H1 (cell line): ENCODE measurements at regions not wholly inside any gene's neighbourhood (a gene's known extent, or its start where the extent isn't known, plus 50 kb on each side); places are given as distances from the start of the nearest gene placed in this dataset.

Experiments used
- CTCF ChIA-PET: fragments of 300-600 bp; sonication (Branson Sonifier 250); formaldehyde crosslinking; loops from one replicate; lab custom pipeline; 2021; ENCODE audit not compliant: partially characterized antibody; lab: Charles Lee
- POLR2A ChIA-PET: fragments of 300-600 bp; sonication (Branson Sonifier 250); formaldehyde crosslinking; loops from one replicate; lab custom pipeline; 2021; ENCODE audit warnings: inconsistent platforms; ENCODE audit not compliant: partially characterized antibody; lab: Charles Lee
- DNase-seq, 2 experiments: peaks; one replicate each; pipeline versions ENCODE4 v3.0.0 to v3.0.0-alpha.2; 2010 to 2022; ENCODE audit warnings: low spot score in 2 of 2, low read depth in 1 of 2, mixed read lengths in 1 of 2
- FAIRE-seq: peaks from 2 replicates; lab custom pipeline; 2011; peaks lifted over from hg19 to GRCh38; lab: Jason Lieb, UNC
- H2AFZ ChIP-seq: 2 replicates; pipeline ENCODE4 v1.8.1; 2012; ENCODE audit warnings: low read length, inconsistent platforms
- H2AK5ac ChIP-seq: 2 replicates; pipeline ENCODE4 v1.6.1; 2013; ENCODE audit warnings: low read depth, low read length
- H2BK120ac ChIP-seq: replicated peaks from 2 replicates; pipeline ENCODE3; 2013; ENCODE audit warnings: low read depth, low read length, inconsistent platforms
- H2BK12ac ChIP-seq: 2 replicates; pipeline ENCODE4 v1.6.1; 2013; ENCODE audit warnings: low read depth, low read length
- H2BK15ac ChIP-seq: 2 replicates; pipeline ENCODE4 v1.6.1; 2013; ENCODE audit warnings: low read length
- H2BK20ac ChIP-seq: 2 replicates; pipeline ENCODE4 v1.6.1; 2013; ENCODE audit warnings: low read length
- H2BK5ac ChIP-seq: 2 replicates; pipeline ENCODE4 v1.6.1; 2013; ENCODE audit warnings: low read depth, low read length
- H3K14ac ChIP-seq: 2 replicates; pipeline ENCODE4 v1.6.1; 2013; ENCODE audit warnings: inconsistent platforms; ENCODE audit not compliant: insufficient read length
- H3K18ac ChIP-seq: 2 replicates; pipeline ENCODE4 v1.6.1; 2013; ENCODE audit warnings: low read length; ENCODE audit errors: extremely low read depth
- H3K23ac ChIP-seq: 2 replicates; pipeline ENCODE4 v1.6.1; 2013; ENCODE audit warnings: inconsistent platforms; ENCODE audit not compliant: insufficient read length
- H3K23me2 ChIP-seq: 2 replicates; pipeline ENCODE4 v1.6.1; 2013; ENCODE audit warnings: low read depth, low read length
- H3K27ac ChIP-seq: 2 replicates; pipeline ENCODE4 v1.6.1; 2011; ENCODE audit warnings: low read depth, low read length, inconsistent platforms
- H3K27me3 ChIP-seq, 4 experiments: replicated peaks in 1 of 4; 1 replicate in 1 of 4; 2 replicates in 3 of 4; pipeline versions ENCODE4 v1.6.1 to v1.8.1; 2011 to 2013; ENCODE audit warnings: low read length in 3 of 4, mild to moderate bottlenecking in 3 of 4, inconsistent platforms in 2 of 4, mixed read lengths in 2 of 4, moderate library complexity in 1 of 4; ENCODE audit not compliant: control insufficient read depth in 3 of 4, insufficient read depth in 3 of 4; ENCODE audit errors: extremely low read depth in 1 of 4
- H3K36me3 ChIP-seq, 4 experiments: 2 replicates each; pipeline versions ENCODE4 v1.6.1 to v1.8.1; 2011 to 2013; ENCODE audit warnings: mild to moderate bottlenecking in 4 of 4, low read length in 3 of 4, moderate library complexity in 2 of 4, control low read depth in 1 of 4, inconsistent platforms in 1 of 4; ENCODE audit not compliant: insufficient read depth in 4 of 4, control insufficient read depth in 2 of 4
- H3K4ac ChIP-seq: replicated peaks from 2 replicates; pipeline ENCODE3; 2013; ENCODE audit warnings: low read length, low read depth, mixed read lengths, inconsistent platforms; ENCODE audit not compliant: insufficient read length
- H3K4me1 ChIP-seq, 4 experiments: replicated peaks in 1 of 4; 1 replicate in 1 of 4; 2 replicates in 3 of 4; pipeline versions ENCODE4 v1.6.1 to v1.8.1; 2011 to 2013; ENCODE audit warnings: low read length in 3 of 4, inconsistent platforms in 2 of 4, mixed read lengths in 1 of 4; ENCODE audit not compliant: insufficient read depth in 4 of 4, control insufficient read depth in 3 of 4
- H3K4me2 ChIP-seq, 2 experiments: 2 replicates each; pipeline versions ENCODE4 v1.6.1 to v1.8.1; 2011 to 2013; ENCODE audit warnings: low read depth in 2 of 2, low read length in 2 of 2, control low read depth in 1 of 2, inconsistent platforms in 1 of 2, mild to moderate bottlenecking in 1 of 2; ENCODE audit not compliant: insufficient read depth in 1 of 2
- H3K4me3 ChIP-seq, 4 experiments: fragments of 200-600, 300-600 bp in 1 of 4; sonication (generic), shearing (Covaris generic), sonication (Bioruptor Twin) in 1 of 4; 2 replicates each; pipeline versions ENCODE4 v1.5.1 to v1.8.1; 2011 to 2016; ENCODE audit warnings: low read length in 4 of 4, low read depth in 3 of 4, control low read depth in 2 of 4, inconsistent platforms in 2 of 4, mild to moderate bottlenecking in 2 of 4, mixed read lengths in 1 of 4, moderate library complexity in 1 of 4; ENCODE audit not compliant: insufficient read depth in 2 of 4; ENCODE audit errors: extremely low read depth in 1 of 4
- H3K56ac ChIP-seq: replicated peaks from 2 replicates; pipeline ENCODE3; 2013; ENCODE audit warnings: low read depth, mild to moderate bottlenecking, mixed read lengths, low read length, inconsistent platforms; ENCODE audit not compliant: insufficient read length
- H3K79me1 ChIP-seq: 2 replicates; pipeline ENCODE4 v1.6.1; 2013; ENCODE audit warnings: low read depth, low read length, control low read depth
- H3K79me2 ChIP-seq, 2 experiments: 2 replicates each; pipeline versions ENCODE4 v1.6.1 to v1.8.1; 2012 to 2013; ENCODE audit warnings: low read length in 2 of 2, mild to moderate bottlenecking in 2 of 2, inconsistent platforms in 1 of 2; ENCODE audit not compliant: insufficient read depth in 2 of 2, control insufficient read depth in 1 of 2
- H3K9ac ChIP-seq, 4 experiments: replicated peaks in 1 of 4; 1 replicate in 1 of 4; 2 replicates in 3 of 4; pipeline versions ENCODE4 v1.6.1 to v1.8.1; 2011 to 2013; ENCODE audit warnings: low read depth in 3 of 4, low read length in 3 of 4, control low read depth in 2 of 4, mild to moderate bottlenecking in 2 of 4, moderate library complexity in 2 of 4, inconsistent platforms in 1 of 4; ENCODE audit errors: extremely low read depth in 1 of 4
- H3K9me3 ChIP-seq, 2 experiments: 2 replicates each; pipeline versions ENCODE4 v1.6.1 to v1.8.1; 2012 to 2013; ENCODE audit warnings: mild to moderate bottlenecking in 2 of 2, moderate library complexity in 2 of 2, control low read depth in 1 of 2, inconsistent platforms in 1 of 2, low read depth in 1 of 2, low read length in 1 of 2, mixed read lengths in 1 of 2; ENCODE audit not compliant: insufficient read depth in 2 of 2
- H4K20me1 ChIP-seq, 2 experiments: replicated peaks in 1 of 2; 2 replicates each; pipeline versions ENCODE3 to v1.8.1; 2011 to 2013; ENCODE audit warnings: inconsistent platforms in 2 of 2, low read length in 2 of 2, mild to moderate bottlenecking in 1 of 2; ENCODE audit not compliant: insufficient read depth in 2 of 2, control insufficient read depth in 1 of 2
- H4K5ac ChIP-seq: 2 replicates; pipeline ENCODE4 v1.6.1; 2013; ENCODE audit warnings: low read length, low read depth, mixed read lengths, inconsistent platforms; ENCODE audit not compliant: insufficient read length
- H4K8ac ChIP-seq: 2 replicates; pipeline ENCODE4 v1.8.0; 2013; ENCODE audit warnings: mild to moderate bottlenecking, moderate library complexity, low read length, inconsistent platforms; ENCODE audit not compliant: insufficient read depth; ENCODE audit errors: extremely low read depth
- H4K91ac ChIP-seq: replicated peaks from 2 replicates; pipeline ENCODE3; 2013; ENCODE audit warnings: low read length, mixed read lengths, inconsistent platforms; ENCODE audit not compliant: insufficient read length
- EGR1 ChIP-seq: IDR thresholded peaks from 2 replicates; pipeline ENCODE4 v1.6.1; 2011; ENCODE audit warnings: low read depth, low read length, borderline replicate concordance
- KDM4A ChIP-seq: IDR thresholded peaks from one replicate; pipeline ENCODE4 v1.7.1; 2012; ENCODE audit warnings: low read depth, mild to moderate bottlenecking, moderate library complexity, low read length, inconsistent platforms; ENCODE audit not compliant: severe bottlenecking
- SIX5 ChIP-seq: IDR thresholded peaks from 2 replicates; pipeline ENCODE4 v1.6.1; 2011; ENCODE audit warnings: mild to moderate bottlenecking, low read depth, low read length
- SP2 ChIP-seq: IDR thresholded peaks from 2 replicates; pipeline ENCODE4 v1.6.1; 2012; ENCODE audit warnings: mild to moderate bottlenecking, low read length, inconsistent platforms
- WGBS, 2 experiments: shearing (Covaris generic) in 1 of 2; methylation state at CpG; one replicate each; pipeline versions ENCODE4 v1.1.6 to v1.1.7; 2013 to 2015; ENCODE audit warnings: low lambda C conversion rate in 2 of 2, mixed read lengths in 2 of 2, inconsistent platforms in 1 of 2, low coverage in 1 of 2, missing lambda C conversion rate in 1 of 2; ENCODE audit not compliant: insufficient replicate concordance in 2 of 2, insufficient coverage in 1 of 2, insufficient read length in 1 of 2; ENCODE audit errors: extremely low coverage in 1 of 2, missing lambda C conversion rate in 1 of 2; 5-methylcytosine and 5-hydroxymethylcytosine counted together

GRCh38 chr4:135122457-135122856 lies 920.9 kb upstream of the PABPC4L start:
- Histone ChIP-seq H3K27me3 (no peaks in the 10 kb centered on the region), H3K36me3 (no peaks in the 10 kb centered on the region), H2BK20ac (no peak overlapping the region), H4K20me1 (no peaks in the 10 kb centered on the region), H3K4me1 (no peaks in the 10 kb centered on the region), H3K14ac (no peak overlapping the region), H4K91ac (no peak overlapping the region), H4K5ac (no peak overlapping the region), H3K9ac (no peak overlapping the region), H2AFZ (no peak overlapping the region), H3K9me3 (no peaks in the 10 kb centered on the region), H2AK5ac (no peak overlapping the region), H3K4me3 (no peak overlapping the region), H2BK120ac (no peak overlapping the region), H3K27ac (no peak overlapping the region), H3K4ac (no peak overlapping the region)
- POLR2A ChIA-PET: no interaction called here
- CTCF ChIA-PET: no interaction called here
- WGBS, 2 experiments: 79% methylated on average over 2 of the region's 2 CpGs; no CpG with 5 or more reads in 1 of the 2 experiments
- TF ChIP-seq SIX5 (no peak), EGR1 (no peak), KDM4A (no peak), SP2 (no peak)
- TF ChIP-seq, all 59 proteins: peak for 0
- Histone ChIP-seq H2BK5ac (no peak overlapping the region), H3K56ac (no peak overlapping the region), H3K79me1 (no peaks in the 10 kb centered on the region), H3K18ac (no peak overlapping the region), H2BK15ac (no peak overlapping the region), H3K23me2 (no peaks in the 10 kb centered on the region), H4K8ac (no peak overlapping the region), H3K23ac (no peak overlapping the region), H3K79me2 (no peaks in the 10 kb centered on the region), H3K4me2 (no peak overlapping the region), H2BK12ac (no peak overlapping the region)
- FAIRE-seq (no peak), DNase-seq (no peak)
